ENCODE measurements at regions not wholly inside any gene's neighbourhood (a gene's known extent, or its start where the extent isn't known, plus 50 kb on each side); places are given as distances from the start of the nearest gene placed in this dataset.

- Histone ChIP-seq H3K4me1 (ENCODE audit: control insufficient read depth, insufficient read depth, low read length) (no peaks in the 10 kb centered on the region), H3K36me3 (ENCODE audit: control insufficient read depth, insufficient read depth, low read length) (no peaks in the 10 kb centered on the region), H3K9ac (ENCODE audit: low read length) (no peak overlapping the region), H3K9me3 (ENCODE audit: control insufficient read depth, low read length) (no peaks in the 10 kb centered on the region), H3K27me3 (ENCODE audit: control insufficient read depth, insufficient read depth, low read length) (no peaks in the 10 kb centered on the region), H3K4me3 (ENCODE audit: low read length) (no peak overlapping the region)
Observed at GRCh38 chr10:36492590-36493515, 632.5 kb upstream of the ANKRD30A start.

DNA sequence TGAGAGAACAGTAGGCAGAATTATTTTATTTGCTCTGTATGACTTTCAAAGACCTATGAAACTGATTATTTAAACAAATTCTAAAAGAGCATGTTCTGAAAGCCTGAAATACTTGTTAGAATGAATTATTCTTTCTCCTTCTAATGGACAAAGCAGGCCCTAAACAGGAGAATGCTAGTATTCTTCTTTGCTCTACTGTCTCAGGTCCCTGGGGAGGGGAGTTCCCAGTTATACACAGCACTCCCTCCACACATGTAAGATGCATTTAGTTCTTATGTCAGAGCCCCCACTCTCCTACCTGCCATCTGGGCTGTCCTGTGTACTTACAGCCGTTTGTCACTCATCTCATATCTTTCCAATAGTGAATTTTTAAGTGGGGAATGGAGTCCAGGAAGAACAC, 633.5 kb upstream of the ANKRD30A start:
- no peak overlapping the region for H3K9ac ChIP-seq (ENCODE audit: low read length)
- no peaks in the 10 kb centered on the region for H3K9me3 ChIP-seq (ENCODE audit: control insufficient read depth, low read length)
- no peaks in the 10 kb centered on the region for H3K4me1 ChIP-seq (ENCODE audit: control insufficient read depth, insufficient read depth, low read length)
- no peak overlapping the region for H3K4me3 ChIP-seq (ENCODE audit: low read length)
- no peaks in the 10 kb centered on the region for H3K36me3 ChIP-seq (ENCODE audit: control insufficient read depth, insufficient read depth, low read length)
- H3K27me3 ChIP-seq (ENCODE audit: control insufficient read depth, insufficient read depth, low read length): no peaks in the 10 kb centered on the region

- Histone ChIP-seq H3K27me3 (ENCODE audit: control insufficient read depth, insufficient read depth, low read length) (no peaks in the 10 kb centered on the region), H3K9me3 (ENCODE audit: control insufficient read depth, low read length) (no peaks in the 10 kb centered on the region), H3K4me3 (ENCODE audit: low read length) (no peak overlapping the region), H3K4me1 (ENCODE audit: control insufficient read depth, insufficient read depth, low read length) (no peaks in the 10 kb centered on the region), H3K36me3 (ENCODE audit: control insufficient read depth, insufficient read depth, low read length) (no peaks in the 10 kb centered on the region), H3K9ac (ENCODE audit: low read length) (no peak overlapping the region)
Observed at GRCh38 chr10:36489611-36490228, 635.7 kb upstream of the ANKRD30A start.

DNA sequence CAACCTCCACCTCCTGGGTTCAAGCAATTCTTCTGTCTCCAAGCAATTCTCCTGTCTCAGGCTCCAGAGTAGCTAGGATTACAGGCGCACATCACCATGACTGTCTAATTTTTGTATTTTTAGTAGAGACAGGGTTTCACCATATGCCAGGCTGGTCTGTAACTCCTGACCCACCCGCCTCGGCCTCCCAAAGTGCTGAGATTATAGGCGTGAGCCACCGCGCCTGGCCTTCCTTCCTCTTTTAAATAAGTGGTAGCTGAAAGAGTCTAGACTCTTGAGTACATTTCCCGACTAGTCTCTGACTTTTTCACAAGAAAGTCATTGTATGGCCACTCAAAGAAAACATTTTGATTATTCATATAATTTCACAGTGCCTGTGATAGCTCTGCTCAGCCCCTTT, 636.2 kb upstream of the ANKRD30A start:
- H3K36me3 ChIP-seq (ENCODE audit: control insufficient read depth, insufficient read depth, low read length): no peaks in the 10 kb centered on the region
- H3K9me3 ChIP-seq (ENCODE audit: control insufficient read depth, low read length): no peaks in the 10 kb centered on the region
- no peaks in the 10 kb centered on the region for H3K4me1 ChIP-seq (ENCODE audit: control insufficient read depth, insufficient read depth, low read length)
- no peaks in the 10 kb centered on the region for H3K27me3 ChIP-seq (ENCODE audit: control insufficient read depth, insufficient read depth, low read length)
- no peak overlapping the region for H3K4me3 ChIP-seq (ENCODE audit: low read length)
- H3K9ac ChIP-seq (ENCODE audit: low read length): no peak overlapping the region

- Histone ChIP-seq H3K9me3 (ENCODE audit: control insufficient read depth, low read length) (no peaks in the 10 kb centered on the region), H3K36me3 (ENCODE audit: control insufficient read depth, insufficient read depth, low read length) (no peaks in the 10 kb centered on the region), H3K27me3 (ENCODE audit: control insufficient read depth, insufficient read depth, low read length) (no peaks in the 10 kb centered on the region), H3K4me3 (ENCODE audit: low read length) (no peak overlapping the region), H3K4me1 (ENCODE audit: control insufficient read depth, insufficient read depth, low read length) (no peaks in the 10 kb centered on the region), H3K9ac (ENCODE audit: low read length) (no peak overlapping the region)
Observed at GRCh38 chr10:36488579-36488978, 636.8 kb upstream of the ANKRD30A start.

- Histone ChIP-seq H3K9ac (ENCODE audit: low read length) (no peak overlapping the region), H3K36me3 (ENCODE audit: control insufficient read depth, insufficient read depth, low read length) (no peaks in the 10 kb centered on the region), H3K9me3 (ENCODE audit: control insufficient read depth, low read length) (no peaks in the 10 kb centered on the region), H3K27me3 (ENCODE audit: control insufficient read depth, insufficient read depth, low read length) (no peaks in the 10 kb centered on the region), H3K4me3 (ENCODE audit: low read length) (no peak overlapping the region), H3K4me1 (ENCODE audit: control insufficient read depth, insufficient read depth, low read length) (no peaks in the 10 kb centered on the region)
Observed at GRCh38 chr10:36479073-36479472, 646.3 kb upstream of the ANKRD30A start.

GRCh38 chr10:36476399-36476798, 649.0 kb upstream of the ANKRD30A start:
- H3K4me1 ChIP-seq (ENCODE audit: control insufficient read depth, insufficient read depth, low read length): no peaks in the 10 kb centered on the region
- no peaks in the 10 kb centered on the region for H3K27me3 ChIP-seq (ENCODE audit: control insufficient read depth, insufficient read depth, low read length)
- no peaks in the 10 kb centered on the region for H3K9me3 ChIP-seq (ENCODE audit: control insufficient read depth, low read length)
- no peaks in the 10 kb centered on the region for H3K36me3 ChIP-seq (ENCODE audit: control insufficient read depth, insufficient read depth, low read length)
- no peak overlapping the region for H3K4me3 ChIP-seq (ENCODE audit: low read length)
- H3K9ac ChIP-seq (ENCODE audit: low read length): no peak overlapping the region

- Histone ChIP-seq H3K9ac (ENCODE audit: low read length) (no peak overlapping the region), H3K36me3 (ENCODE audit: control insufficient read depth, insufficient read depth, low read length) (no peaks in the 10 kb centered on the region), H3K4me1 (ENCODE audit: control insufficient read depth, insufficient read depth, low read length) (no peaks in the 10 kb centered on the region), H3K9me3 (ENCODE audit: control insufficient read depth, low read length) (no peaks in the 10 kb centered on the region), H3K27me3 (ENCODE audit: control insufficient read depth, insufficient read depth, low read length) (no peaks in the 10 kb centered on the region), H3K4me3 (ENCODE audit: low read length) (no peak overlapping the region)
Observed at GRCh38 chr10:36475746-36476145, 649.7 kb upstream of the ANKRD30A start.

GRCh38 chr10:36474456-36474855, 650.9 kb upstream of the ANKRD30A start:
- Histone ChIP-seq H3K4me1 (ENCODE audit: control insufficient read depth, insufficient read depth, low read length) (no peaks in the 10 kb centered on the region), H3K9ac (ENCODE audit: low read length) (no peak overlapping the region), H3K9me3 (ENCODE audit: control insufficient read depth, low read length) (no peaks in the 10 kb centered on the region), H3K36me3 (ENCODE audit: control insufficient read depth, insufficient read depth, low read length) (no peaks in the 10 kb centered on the region), H3K4me3 (ENCODE audit: low read length) (no peak overlapping the region), H3K27me3 (ENCODE audit: control insufficient read depth, insufficient read depth, low read length) (no peaks in the 10 kb centered on the region)

GRCh38 chr10:36473122-36473521, 652.3 kb upstream of the ANKRD30A start:
- Histone ChIP-seq H3K9ac (ENCODE audit: low read length) (no peak overlapping the region), H3K36me3 (ENCODE audit: control insufficient read depth, insufficient read depth, low read length) (no peaks in the 10 kb centered on the region), H3K4me3 (ENCODE audit: low read length) (no peak overlapping the region), H3K9me3 (ENCODE audit: control insufficient read depth, low read length) (no peaks in the 10 kb centered on the region), H3K4me1 (ENCODE audit: control insufficient read depth, insufficient read depth, low read length) (no peaks in the 10 kb centered on the region), H3K27me3 (ENCODE audit: control insufficient read depth, insufficient read depth, low read length) (no peaks in the 10 kb centered on the region)

GRCh38 chr10:36469585-36469984, 655.8 kb upstream of the ANKRD30A start:
- H3K4me3 ChIP-seq (ENCODE audit: low read length): no peak overlapping the region
- no peaks in the 10 kb centered on the region for H3K4me1 ChIP-seq (ENCODE audit: control insufficient read depth, insufficient read depth, low read length)
- no peaks in the 10 kb centered on the region for H3K36me3 ChIP-seq (ENCODE audit: control insufficient read depth, insufficient read depth, low read length)
- no peaks in the 10 kb centered on the region for H3K9me3 ChIP-seq (ENCODE audit: control insufficient read depth, low read length)
- no peak overlapping the region for H3K9ac ChIP-seq (ENCODE audit: low read length)
- no peaks in the 10 kb centered on the region for H3K27me3 ChIP-seq (ENCODE audit: control insufficient read depth, insufficient read depth, low read length)

DNA sequence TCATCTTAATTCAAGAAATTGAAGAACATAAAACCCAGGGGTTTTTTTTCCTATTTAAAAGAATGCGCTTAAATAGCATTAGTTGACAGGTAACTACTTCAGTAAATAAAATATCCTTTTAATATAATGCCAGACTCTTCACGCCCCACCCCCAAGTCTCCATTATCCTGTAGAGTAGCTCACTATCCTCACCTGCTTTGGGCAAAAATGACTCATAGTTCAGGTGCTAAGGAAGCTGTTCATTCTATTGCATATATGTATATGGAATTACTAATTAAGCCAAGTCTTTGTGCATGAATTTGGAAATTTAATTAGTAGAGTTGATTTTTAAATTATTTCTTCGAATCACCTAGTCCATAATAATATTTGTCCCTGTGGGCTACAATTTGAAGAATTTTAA, 656.8 kb upstream of the ANKRD30A start:
- no peaks in the 10 kb centered on the region for H3K4me1 ChIP-seq (ENCODE audit: control insufficient read depth, insufficient read depth, low read length)
- no peaks in the 10 kb centered on the region for H3K9me3 ChIP-seq (ENCODE audit: control insufficient read depth, low read length)
- no peaks in the 10 kb centered on the region for H3K27me3 ChIP-seq (ENCODE audit: control insufficient read depth, insufficient read depth, low read length)
- no peaks in the 10 kb centered on the region for H3K36me3 ChIP-seq (ENCODE audit: control insufficient read depth, insufficient read depth, low read length)
- no peak overlapping the region for H3K9ac ChIP-seq (ENCODE audit: low read length)
- H3K4me3 ChIP-seq (ENCODE audit: low read length): no peak overlapping the region
